T follicular helper cell (primary cell): ENCODE measurements at regions not wholly inside any gene's neighbourhood (a gene's known extent, or its start where the extent isn't known, plus 50 kb on each side); places are given as distances from the start of the nearest gene placed in this dataset.

Source experiments
- DNase-seq: peaks from one replicate; pipeline ENCODE4 v3.0.0-alpha.2; 2020; ENCODE audit warnings: low read depth

- no peak for DNase-seq
Observed at GRCh38 chrX:43581888-43582539, 74.1 kb upstream of the MAOA start.

DNA sequence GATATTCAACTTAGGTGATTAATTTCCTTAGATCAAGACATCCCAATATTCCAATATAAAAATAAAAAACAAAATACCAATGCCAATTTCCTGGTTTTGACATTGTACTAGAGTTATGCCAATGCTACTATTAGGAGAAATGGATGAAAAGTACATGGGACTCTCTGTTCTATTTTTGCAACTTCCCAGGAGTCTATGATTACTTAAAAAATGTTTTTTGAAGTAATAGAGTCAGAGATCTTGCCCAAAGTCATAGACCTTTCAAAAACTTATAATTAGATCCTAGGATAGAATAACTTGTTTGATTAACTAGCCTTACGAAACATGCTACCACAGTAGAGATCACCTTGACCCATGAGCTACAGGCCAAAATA is 73.6 kb upstream of the MAOA start:
- no peak for DNase-seq

- no peak for DNase-seq
Observed at GRCh38 chrX:43585922-43586321, 70.2 kb upstream of the MAOA start.

DNA sequence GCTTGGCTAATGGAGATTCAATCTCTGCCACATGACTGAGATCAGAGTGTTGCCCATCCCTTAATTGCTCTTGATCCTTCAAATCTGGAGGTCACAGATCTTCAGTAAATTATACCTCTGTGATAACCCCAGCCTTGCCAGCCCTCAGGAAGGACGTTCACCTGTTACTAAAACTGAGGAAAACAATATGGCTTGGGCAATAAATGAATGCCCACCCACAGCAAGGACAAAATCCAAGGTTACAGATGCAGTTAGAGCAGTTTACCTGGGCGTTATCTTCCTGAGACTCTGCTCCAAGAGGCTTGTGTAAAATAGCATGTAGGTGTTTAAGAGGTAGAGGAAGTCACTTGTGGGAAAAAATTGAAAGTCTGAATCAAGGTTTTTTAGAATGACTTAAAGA is 69.3 kb upstream of the MAOA start:
- no peak for DNase-seq

DNA sequence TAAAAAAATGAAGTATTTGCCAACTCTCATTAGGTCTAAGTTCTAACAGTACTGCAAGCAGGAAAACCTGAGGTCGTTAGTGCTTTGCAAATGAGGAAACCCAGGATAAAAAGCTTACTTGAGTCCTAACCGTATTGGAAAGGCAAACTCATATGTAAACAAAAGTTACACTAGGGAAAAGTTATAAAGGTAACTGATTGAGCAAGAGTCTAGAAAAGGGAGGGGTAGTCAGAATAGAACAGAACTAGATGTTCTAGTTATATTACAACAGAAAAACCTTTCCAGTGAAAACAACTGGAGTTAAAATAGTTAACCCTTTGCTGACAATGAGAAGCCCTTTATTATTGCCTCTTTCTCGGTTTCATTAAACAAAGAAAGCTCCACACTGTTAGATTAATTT is 66.4 kb upstream of the MAOA start:
- no peak for DNase-seq

GRCh38 chrX:43590150-43590549 is 65.9 kb upstream of the MAOA start:
- DNase-seq: no peak

- DNase-seq: no peak
Observed at GRCh38 chrX:43592597-43592996, 63.5 kb upstream of the MAOA start.

DNA sequence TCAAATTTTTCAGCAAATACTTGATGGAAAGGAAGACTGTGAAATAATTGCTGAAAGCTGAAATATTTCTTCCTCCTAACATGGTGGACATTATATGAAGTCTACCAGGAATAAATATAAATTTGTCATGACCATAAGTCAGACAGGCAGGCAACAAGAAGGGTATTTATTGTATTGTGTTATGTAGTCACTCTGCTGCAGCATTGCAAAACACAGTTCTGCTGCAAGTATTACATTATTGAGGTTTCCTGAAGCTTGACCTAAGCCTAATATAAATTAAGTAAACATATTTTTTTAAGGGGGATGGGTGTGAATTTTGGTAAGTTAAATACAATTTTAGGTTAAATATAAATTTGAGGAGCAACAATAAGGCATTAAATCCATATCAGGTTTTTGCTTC is 60.2 kb upstream of the MAOA start:
- no peak for DNase-seq

GRCh38 chrX:43604753-43605152 is 51.3 kb upstream of the MAOA start:
- no peak for DNase-seq

DNA sequence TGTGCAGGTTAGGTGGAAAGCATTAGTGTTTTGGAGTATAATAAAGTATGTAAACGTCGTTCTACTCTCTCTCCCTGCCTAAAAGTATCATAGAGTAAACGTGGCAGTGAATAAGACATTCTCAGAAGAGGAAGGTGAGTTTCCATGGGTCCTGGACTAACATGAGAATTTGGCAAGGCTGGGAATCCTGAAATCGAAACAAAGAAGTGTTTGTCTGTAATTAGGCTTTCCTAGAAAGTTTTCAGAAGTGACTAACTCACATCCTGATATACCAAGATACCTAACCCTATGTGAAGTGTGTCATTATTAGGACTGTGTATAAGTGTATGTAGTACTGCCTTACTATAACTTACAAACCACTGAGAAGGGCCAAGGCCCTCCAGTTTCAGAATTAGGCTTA is 50.7 kb upstream of the MAOA start:
- no peak for DNase-seq
